PFSK-1 (cell line): ENCODE measurements at regions not wholly inside any gene's neighbourhood (a gene's known extent, or its start where the extent isn't known, plus 50 kb on each side); places are given as distances from the start of the nearest gene placed in this dataset.

ENCODE experiments used
- FOXP2 ChIP-seq: optimal IDR thresholded peaks from 2 replicates; pipeline ENCODE3; 2011; ENCODE audit warnings: borderline replicate concordance, control low read depth, inconsistent platforms; ENCODE audit not compliant: insufficient read depth; ENCODE audit errors: extremely low read length, extremely low read depth
- POLR2AphosphoS5 ChIP-seq: IDR thresholded peaks from 2 replicates; pipeline ENCODE4 v1.6.1; 2012; ENCODE audit warnings: low read depth, mild to moderate bottlenecking, control low read depth, low read length, moderate library complexity
- REST ChIP-seq, 2 experiments: IDR thresholded peaks; 2 replicates each; pipeline versions ENCODE4 v1.6.1 to v1.8.0; 2011 to 2012; ENCODE audit warnings: low read depth in 2 of 2, low read length in 2 of 2, control low read depth in 1 of 2, inconsistent platforms in 1 of 2, mild to moderate bottlenecking in 1 of 2, moderate library complexity in 1 of 2; ENCODE audit not compliant: insufficient read depth in 1 of 2
- SIN3A ChIP-seq: IDR thresholded peaks from 2 replicates; pipeline ENCODE4 v1.6.1; 2012; ENCODE audit warnings: mild to moderate bottlenecking, low read length, moderate library complexity, borderline replicate concordance; ENCODE audit not compliant: insufficient read depth
- TAF1 ChIP-seq: IDR thresholded peaks from 2 replicates; pipeline ENCODE4 v1.6.1; 2012; ENCODE audit warnings: low read length, control low read depth, borderline replicate concordance; ENCODE audit not compliant: insufficient read depth

GRCh38 chr9:17930071-17930470, 351.2 kb downstream of the SH3GL2 start:
- TF ChIP-seq SIN3A (no peak), FOXP2 (no peak), POLR2AphosphoS5 (no peak), REST (IDR thresholded peaks at IDR 0.05; ENCODE audit: insufficient read depth in 1 of 2, low read depth in 2 of 2, low read length in 2 of 2) (no peak), TAF1 (no peak)

- TF ChIP-seq SIN3A (no peak), REST (IDR thresholded peaks at IDR 0.05; ENCODE audit: insufficient read depth in 1 of 2, low read depth in 2 of 2, low read length in 2 of 2) (no peak), FOXP2 (no peak), TAF1 (no peak), POLR2AphosphoS5 (no peak)
Measured at GRCh38 chr9:17936365-17936764, 357.5 kb downstream of the SH3GL2 start.

- TF ChIP-seq REST (IDR thresholded peaks at IDR 0.05; ENCODE audit: insufficient read depth in 1 of 2, low read depth in 2 of 2, low read length in 2 of 2) (no peak), TAF1 (no peak), POLR2AphosphoS5 (no peak), SIN3A (no peak), FOXP2 (no peak)
Measured at GRCh38 chr9:17938035-17938655, 359.3 kb downstream of the SH3GL2 start.

GRCh38 chr9:17942498-17942897, 363.6 kb downstream of the SH3GL2 start:
- TF ChIP-seq FOXP2 (no peak), SIN3A (no peak), POLR2AphosphoS5 (no peak), REST (IDR thresholded peaks at IDR 0.05; ENCODE audit: insufficient read depth in 1 of 2, low read depth in 2 of 2, low read length in 2 of 2) (no peak), TAF1 (no peak)

- TF ChIP-seq REST (IDR thresholded peaks at IDR 0.05; ENCODE audit: insufficient read depth in 1 of 2, low read depth in 2 of 2, low read length in 2 of 2) (no peak), TAF1 (no peak), SIN3A (no peak), POLR2AphosphoS5 (no peak), FOXP2 (no peak)
Measured at GRCh38 chr9:17955409-17955808, 376.5 kb downstream of the SH3GL2 start.
